ENCODE measurements at regions not wholly inside any gene's neighbourhood (a gene's known extent, or its start where the extent isn't known, plus 50 kb on each side); places are given as distances from the start of the nearest gene placed in this dataset.
"Not testable (repeated sequence)": the region's sequence is repeated elsewhere in the genome, so short reads cannot be mapped to it uniquely, and the experiment has no call there.

DNA sequence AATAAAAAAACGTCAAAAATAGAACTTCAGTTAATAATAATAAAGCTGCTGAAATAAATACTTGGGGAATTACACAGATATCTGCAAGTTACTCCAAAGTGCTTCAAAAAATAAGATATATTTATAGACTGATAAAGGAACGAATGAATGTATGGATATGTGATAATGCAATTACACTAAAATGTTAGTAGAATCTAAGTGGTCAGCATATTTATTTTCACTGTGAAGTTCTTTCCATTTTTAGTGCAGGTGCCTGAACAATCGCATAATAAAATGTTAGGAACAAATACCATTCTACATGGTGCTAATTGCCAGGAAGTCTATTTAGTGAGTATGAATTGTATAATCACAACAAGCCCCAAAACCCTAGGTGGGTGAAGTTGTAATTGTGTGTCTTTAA, 169.6 kb upstream of the RGPD4 start:
- DNase-seq = no peak

- DNase-seq = no peak
Observed at GRCh38 chr2:107663632-107664031, 163.1 kb upstream of the RGPD4 start.

DNA sequence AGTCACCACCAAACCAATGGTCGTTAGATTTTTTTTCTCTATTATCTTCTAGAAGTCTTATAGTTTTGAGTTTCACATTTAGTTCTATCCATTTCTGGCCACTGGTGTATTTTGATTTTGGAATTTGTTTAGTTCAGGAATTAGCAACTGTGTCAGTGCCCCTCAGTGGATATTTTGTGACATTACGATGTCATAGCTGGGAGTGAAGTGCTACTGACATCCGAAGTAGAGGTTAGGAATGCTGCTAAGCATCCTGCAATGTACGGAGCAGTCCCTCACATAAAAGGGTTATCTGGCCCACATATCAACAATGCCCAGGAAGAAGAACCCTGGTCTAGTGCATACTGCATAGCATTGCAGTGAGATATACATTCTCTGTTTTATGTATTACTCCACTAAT, 157.4 kb upstream of the RGPD4 start:
- DNase-seq = no peak

GRCh38 chr2:107681936-107682335, 144.8 kb upstream of the RGPD4 start:
- no peak for DNase-seq

- no peak for DNase-seq
Observed at GRCh38 chr2:107684421-107684820, 142.3 kb upstream of the RGPD4 start.

GRCh38 chr2:107685421-107685986, 141.2 kb upstream of the RGPD4 start:
- DNase-seq = no peak

DNA sequence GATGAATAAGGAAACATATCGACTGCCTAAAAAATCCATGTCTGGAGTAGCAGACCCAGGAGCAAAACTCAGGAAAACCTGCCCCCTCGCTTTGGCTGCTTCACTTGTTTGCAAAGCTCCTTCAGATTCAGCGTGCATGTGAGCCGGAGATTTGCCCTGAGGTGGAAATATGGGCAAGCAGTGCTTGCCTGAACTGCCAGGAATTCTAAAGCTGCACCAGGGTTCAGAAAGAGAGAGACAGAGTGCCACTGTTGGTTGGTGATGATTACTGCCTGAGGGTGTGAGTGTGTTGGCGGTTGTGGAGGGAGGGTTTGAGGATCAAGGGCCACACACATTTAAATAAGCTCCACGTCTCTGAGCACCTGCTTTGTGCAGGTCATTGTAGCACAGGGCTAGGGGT, 139.6 kb upstream of the RGPD4 start:
- DNase-seq = no peak

GRCh38 chr2:107688135-107688534, 138.6 kb upstream of the RGPD4 start:
- no peak for DNase-seq

- DNase-seq = no peak
Observed at GRCh38 chr2:107693604-107694003, 133.1 kb upstream of the RGPD4 start.

DNA sequence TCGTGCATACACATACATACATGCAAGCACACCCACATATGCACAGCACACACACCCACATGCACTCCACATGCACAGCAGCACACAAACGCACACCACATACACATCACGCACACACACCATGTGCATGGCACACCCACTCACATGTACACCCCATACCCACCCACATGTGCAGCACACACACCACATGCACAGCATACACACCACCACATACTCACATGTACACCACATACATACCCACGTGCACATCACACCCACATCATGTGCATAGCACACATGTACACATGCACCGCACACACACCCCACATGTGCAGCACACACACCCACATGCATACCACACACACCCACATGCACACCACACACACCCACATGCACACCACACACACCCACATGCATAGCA, 132.0 kb upstream of the RGPD4 start:
- no peak for DNase-seq

DNA sequence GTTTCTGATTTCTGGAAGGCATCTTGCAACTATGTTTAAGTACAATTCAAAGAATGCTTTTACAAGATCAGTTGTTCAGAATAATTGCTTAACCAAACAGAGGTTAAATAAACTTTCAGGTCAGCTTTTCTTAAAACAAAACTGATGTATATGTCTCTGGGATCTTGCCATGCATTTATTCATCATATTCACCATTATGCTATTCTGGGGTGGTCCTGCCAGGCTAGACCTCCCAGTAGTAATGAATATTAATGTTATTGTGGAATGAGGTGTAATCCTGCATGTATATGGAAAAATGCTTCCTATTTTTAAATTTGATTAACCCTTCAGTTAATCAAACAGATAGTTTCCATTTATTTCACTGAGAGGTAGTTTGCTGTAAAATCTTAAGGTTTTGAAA, 129.3 kb upstream of the RGPD4 start:
- no peak for DNase-seq

DNA sequence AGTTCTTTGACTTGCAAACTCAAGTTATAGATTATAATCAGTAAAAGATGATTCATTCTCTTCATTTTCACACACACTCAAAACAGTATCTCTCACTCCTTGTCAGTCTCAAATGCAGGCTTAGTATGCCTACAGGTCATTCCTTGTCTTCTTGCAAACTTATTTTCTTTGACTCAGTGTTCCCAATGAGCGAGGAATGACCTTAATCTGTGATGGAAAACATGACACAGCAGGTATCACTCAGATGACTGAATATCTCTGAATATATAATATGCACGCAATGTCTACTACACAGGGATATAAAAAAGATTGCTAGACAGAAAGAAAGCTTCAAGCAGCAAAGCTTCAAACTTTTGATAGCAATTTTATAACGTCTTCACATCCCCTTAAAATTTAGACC, 127.8 kb upstream of the RGPD4 start:
- peak in 1 of 5 experiments; percentile 7 for DNase-seq

GRCh38 chr2:107700073-107700472, 126.6 kb upstream of the RGPD4 start:
- DNase-seq = no peak

GRCh38 chr2:107711941-107712340, 114.8 kb upstream of the RGPD4 start:
- DNase-seq = no peak

DNA sequence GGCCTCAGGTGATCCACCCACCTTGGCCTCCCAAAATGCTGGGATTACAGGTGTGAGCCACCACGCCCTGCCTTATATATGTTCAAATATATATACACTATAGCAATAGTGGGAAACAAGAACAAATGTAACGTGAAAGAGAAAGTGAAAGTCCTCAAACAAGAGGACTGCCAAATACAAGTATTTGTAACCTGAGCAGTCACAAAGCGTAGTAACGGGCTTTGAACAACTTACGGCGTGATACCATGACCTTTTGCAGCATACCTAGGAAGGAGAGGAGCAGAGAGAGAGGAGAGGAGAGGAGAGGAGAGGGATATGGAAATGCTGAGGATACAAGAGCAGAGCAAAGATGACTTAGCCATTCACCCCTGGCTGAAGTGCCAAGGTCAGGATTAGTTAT, 113.8 kb upstream of the RGPD4 start:
- DNase-seq = peak in 1 of 5 experiments; percentile 40

GRCh38 chr2:107717661-107718060, 109.0 kb upstream of the RGPD4 start:
- DNase-seq = no peak

- DNase-seq = no peak
Observed at GRCh38 chr2:107719141-107719540, 107.6 kb upstream of the RGPD4 start.

- DNase-seq = no peak
Observed at GRCh38 chr2:107719836-107720235, 106.9 kb upstream of the RGPD4 start.

DNA sequence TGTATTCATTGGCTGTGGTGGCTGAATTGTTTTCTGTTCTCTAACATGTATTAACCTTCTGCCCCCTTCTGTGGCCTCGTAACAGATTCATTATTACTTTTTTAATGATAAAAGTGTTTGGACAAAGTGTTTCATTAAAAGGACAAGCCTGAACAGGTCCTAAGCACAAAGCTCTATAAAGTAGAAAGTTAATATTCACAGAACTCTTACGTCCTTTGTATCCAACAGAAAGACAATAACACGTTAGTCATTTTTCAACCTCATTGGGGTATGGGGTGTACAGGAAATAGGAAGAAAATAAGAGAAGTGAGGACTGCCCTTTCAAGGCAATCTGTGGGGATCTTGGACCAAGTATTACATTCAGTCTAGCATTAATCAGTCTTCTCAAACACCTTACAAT, 105.5 kb upstream of the RGPD4 start:
- DNase-seq = no peak

DNA sequence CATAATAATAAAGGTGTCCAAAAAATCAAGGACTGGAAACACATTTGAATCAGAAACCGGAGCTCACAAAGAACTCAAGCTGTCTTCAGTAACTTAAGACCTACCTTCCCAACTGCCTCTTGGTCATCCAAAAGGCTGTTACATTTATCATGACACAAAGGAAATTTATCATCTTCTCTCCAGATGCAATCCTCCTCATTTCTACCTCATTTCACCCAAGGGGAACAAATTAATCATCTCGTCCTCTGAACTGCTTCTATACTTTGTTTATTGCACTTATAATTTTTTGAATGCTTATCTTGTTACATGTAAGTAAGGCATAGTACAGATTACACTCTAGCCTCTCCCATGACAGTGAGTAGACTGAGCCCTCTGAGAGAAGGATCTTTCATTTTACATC, 105.1 kb upstream of the RGPD4 start:
- DNase-seq = no peak

DNA sequence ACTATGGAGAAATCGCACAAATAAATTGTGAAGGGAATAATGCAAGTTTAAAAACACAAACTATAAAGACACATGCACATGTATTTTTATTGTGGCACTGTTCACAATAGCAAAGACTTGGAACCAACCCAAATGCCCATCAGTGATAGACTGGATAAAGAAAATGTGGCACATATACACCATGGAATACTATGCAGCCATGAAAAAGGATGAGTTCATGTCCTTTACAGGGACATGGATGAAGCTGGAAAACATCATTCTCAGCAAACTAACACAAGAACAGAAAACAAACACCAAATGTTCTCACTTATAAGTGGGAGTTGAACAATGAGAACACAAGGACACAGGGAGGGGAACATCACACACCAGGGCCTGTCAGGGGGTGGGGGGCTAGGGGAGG, 100.9 kb upstream of the RGPD4 start:
- DNase-seq = not testable (repeated sequence)

DNA sequence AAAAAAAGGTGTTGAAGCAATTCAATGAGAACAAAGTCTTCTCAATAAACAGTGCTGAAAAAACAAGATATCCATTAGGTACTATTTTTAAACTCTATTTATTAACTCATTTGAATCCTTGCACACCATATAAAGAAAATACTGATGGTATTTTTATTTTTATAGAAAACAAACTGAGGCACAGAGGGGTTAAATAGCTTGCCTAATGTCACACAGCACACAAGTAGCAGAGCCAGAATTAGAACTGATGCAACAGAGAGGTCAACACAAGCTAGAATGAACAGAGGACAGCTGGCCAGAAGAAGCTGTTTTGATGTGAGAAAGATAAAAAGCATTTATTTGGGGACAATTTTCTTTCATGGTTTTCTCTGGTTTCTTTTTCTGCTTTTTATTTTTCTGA, 99.4 kb upstream of the RGPD4 start:
- DNase-seq = no peak

DNA sequence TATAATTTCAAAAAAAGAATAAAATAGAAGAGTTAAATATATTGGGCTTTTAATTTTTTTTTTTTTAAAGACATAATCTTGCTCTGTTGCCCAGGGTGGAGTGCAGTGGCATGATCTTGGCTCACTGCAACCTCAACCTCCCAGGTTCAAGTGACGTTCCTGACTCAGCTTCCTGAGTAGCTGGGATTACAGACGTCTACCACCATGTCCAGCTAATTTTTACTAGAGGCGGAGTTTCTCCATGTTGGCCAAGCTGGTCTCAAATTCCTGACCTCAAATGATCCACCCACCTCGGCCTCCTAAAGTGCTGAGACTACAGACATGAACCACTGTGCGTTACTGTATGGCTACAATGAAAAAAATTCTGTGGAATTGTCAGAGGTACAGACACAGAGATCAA, 98.1 kb upstream of the RGPD4 start:
- DNase-seq = no peak

- no peak for DNase-seq
Observed at GRCh38 chr2:107729440-107729839, 97.3 kb upstream of the RGPD4 start.

GRCh38 chr2:107730898-107731297, 95.8 kb upstream of the RGPD4 start:
- DNase-seq = no peak

- DNase-seq = no peak
Observed at GRCh38 chr2:107731435-107731834, 95.3 kb upstream of the RGPD4 start.

Measured in T-helper 2 cell (primary cell).